ENCODE measurements at regions not wholly inside any gene's neighbourhood (a gene's known extent, or its start where the extent isn't known, plus 50 kb on each side); places are given as distances from the start of the nearest gene placed in this dataset.

DNA sequence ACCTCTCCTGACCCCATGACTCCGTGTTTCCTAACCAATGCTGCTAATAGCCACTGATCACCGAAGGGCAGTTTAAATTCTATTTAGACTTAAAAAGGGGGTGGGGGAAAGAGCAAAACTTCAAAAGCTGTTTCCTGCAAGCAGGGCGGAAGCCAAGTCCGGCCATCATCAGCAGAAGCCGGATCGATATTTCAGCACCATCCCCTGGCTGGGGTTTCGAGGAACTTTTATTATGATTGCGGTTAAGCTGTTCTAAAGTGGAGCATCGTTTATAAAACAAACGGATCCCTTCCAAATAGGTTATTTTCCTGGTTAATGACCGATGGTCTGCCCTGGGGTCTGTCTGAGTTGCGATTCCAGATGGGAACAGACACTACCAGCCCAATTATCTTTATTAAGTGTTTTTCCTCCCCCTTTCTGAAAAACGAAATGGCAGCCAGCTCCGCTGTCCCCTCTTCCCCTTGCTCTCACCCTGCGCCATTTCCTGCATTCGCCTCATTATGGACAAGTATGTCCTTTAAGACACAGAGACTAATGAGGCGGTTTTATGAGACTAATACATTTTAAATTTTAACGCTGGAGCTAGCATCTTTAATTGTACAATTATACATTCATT is 76.1 kb upstream of the IRX3 start:
- H3K4me3 ChIP-seq = no peak overlapping the region
- TF ChIP-seq, protein P1, sequence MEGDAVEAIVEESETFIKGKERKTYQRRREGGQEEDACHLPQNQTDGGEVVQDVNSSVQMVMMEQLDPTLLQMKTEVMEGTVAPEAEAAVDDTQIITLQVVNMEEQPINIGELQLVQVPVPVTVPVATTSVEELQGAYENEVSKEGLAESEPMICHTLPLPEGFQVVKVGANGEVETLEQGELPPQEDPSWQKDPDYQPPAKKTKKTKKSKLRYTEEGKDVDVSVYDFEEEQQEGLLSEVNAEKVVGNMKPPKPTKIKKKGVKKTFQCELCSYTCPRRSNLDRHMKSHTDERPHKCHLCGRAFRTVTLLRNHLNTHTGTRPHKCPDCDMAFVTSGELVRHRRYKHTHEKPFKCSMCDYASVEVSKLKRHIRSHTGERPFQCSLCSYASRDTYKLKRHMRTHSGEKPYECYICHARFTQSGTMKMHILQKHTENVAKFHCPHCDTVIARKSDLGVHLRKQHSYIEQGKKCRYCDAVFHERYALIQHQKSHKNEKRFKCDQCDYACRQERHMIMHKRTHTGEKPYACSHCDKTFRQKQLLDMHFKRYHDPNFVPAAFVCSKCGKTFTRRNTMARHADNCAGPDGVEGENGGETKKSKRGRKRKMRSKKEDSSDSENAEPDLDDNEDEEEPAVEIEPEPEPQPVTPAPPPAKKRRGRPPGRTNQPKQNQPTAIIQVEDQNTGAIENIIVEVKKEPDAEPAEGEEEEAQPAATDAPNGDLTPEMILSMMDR (IDR thresholded peaks at IDR 0.05) = no peak
- DNase-seq (ENCODE audit: low spot score) = no peak
- H3K27ac ChIP-seq = no peak overlapping the region

DNA sequence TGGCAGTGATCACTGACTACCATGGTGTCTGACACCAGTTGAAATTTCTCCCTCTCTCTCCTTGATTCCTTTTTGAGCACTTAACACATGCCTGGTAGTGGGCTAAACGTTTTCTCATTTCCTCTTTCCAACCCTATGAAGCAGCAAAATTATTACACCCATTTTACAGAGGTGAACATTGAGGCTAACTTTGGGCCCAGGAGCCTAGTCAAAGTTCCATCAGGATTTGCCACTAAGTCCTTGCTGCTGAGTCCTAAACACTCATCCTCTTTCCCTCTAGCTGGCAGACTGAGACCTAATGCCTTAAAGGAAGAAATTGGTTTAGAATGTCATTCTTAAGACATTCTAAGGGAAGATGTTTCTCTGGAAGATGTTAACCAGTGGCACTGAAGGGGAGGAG is 74.7 kb upstream of the IRX3 start:
- no peak overlapping the region for H3K27ac ChIP-seq

DNA sequence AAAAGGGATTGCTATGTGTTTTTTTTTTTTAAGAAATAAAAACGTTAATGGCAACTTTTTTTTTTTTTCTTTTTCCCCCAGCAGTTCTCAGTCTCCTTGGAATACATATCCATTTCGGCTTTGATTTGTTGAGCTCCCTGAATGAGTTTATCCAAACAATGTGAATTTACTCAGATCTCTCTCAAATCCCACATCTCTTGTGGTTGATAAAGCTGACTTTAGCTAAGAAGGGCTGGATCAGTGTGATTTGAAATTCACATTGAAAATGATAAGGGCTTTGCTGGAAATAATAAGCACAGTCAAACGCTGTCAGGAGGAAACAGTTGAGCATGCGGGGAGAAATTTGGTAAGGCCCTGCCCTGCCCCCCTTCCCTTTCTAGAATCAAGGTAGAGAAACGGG is 74.1 kb upstream of the IRX3 start:
- Histone ChIP-seq H3K4me3 (no peak overlapping the region), H3K27ac (no peak overlapping the region)
- TF ChIP-seq, protein P1 (IDR thresholded peaks at IDR 0.05) = no peak
- no peak for DNase-seq (ENCODE audit: low spot score)

More for the DNA sequence above, 74.7 kb upstream of the IRX3 start:
- TF ChIP-seq, protein P1 (IDR thresholded peaks at IDR 0.05) = no peak
- H3K4me3 ChIP-seq = no peak overlapping the region
- no peak for DNase-seq (ENCODE audit: low spot score)

DNA sequence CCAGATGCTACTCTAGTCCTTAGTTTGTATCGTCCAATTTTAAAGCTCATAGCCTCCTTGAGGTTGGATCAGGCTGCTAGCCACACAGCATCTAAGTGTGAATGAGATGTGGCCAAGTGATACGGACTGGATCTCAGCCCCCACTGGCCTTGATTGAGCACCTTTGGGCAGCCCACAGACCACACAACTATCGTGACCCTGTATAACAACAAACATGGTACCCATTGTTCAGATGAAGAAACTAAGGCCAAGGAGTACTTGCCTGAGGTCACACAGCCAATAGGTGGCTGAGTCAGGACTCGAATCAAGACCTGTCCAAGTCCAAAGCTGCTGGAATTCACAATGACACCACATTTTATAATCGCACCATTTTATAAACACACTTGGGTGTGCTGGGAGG is 73.0 kb upstream of the IRX3 start:
- no peak overlapping the region for H3K4me3 ChIP-seq
- no peak for DNase-seq (ENCODE audit: low spot score)
- H3K27ac ChIP-seq = no peak overlapping the region
- TF ChIP-seq, protein P1 (IDR thresholded peaks at IDR 0.05) = no peak

DNA sequence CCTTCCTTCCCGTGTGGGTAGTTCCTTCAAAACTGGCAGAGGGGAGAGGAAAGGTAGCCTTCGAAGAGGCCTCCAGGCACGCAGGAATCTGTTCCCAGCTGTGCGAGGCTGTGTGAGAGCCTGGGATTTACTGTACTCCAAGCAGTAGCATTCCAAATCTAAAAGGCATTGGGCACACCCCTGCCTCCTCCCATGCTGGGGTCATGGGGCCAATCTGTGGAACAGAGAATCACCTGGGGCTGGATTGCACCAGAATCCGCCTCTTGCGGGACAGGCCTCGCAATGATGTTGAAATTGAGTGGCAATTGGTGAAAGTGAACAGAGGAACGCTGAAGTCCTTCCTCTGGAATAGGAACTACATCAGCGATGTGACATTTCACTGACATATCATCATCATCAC is 72.5 kb upstream of the IRX3 start:
- no peak overlapping the region for H3K27ac ChIP-seq
- TF ChIP-seq, protein P1 (IDR thresholded peaks at IDR 0.05) = no peak
- DNase-seq (ENCODE audit: low spot score) = no peak

DNA sequence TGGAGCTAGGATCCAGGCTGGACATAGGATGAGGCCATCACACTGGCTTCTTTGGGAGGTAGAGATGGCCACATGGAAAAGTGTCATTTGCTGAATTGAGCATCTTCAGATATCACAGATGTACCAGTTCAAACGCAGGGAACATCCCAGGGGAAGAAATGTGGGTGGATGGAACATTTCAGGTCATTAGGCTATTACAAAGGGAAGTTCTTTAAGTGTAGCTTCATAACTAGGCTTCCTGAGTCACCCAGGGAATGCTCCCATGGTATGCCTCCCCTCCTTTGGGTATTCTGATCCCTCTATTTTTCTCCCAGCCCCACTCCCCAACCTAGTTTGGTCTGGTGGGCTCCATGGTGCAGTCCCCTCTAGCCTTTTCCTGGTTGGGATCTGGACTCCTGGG is 69.8 kb upstream of the IRX3 start:
- Histone ChIP-seq H3K4me3 (no peak overlapping the region), H3K27ac (no peak overlapping the region)
- no peak for DNase-seq (ENCODE audit: low spot score)
- TF ChIP-seq, protein P1 (IDR thresholded peaks at IDR 0.05) = no peak

More for the DNA sequence above, 72.5 kb upstream of the IRX3 start:
- H3K4me3 ChIP-seq = no peak overlapping the region

DNA sequence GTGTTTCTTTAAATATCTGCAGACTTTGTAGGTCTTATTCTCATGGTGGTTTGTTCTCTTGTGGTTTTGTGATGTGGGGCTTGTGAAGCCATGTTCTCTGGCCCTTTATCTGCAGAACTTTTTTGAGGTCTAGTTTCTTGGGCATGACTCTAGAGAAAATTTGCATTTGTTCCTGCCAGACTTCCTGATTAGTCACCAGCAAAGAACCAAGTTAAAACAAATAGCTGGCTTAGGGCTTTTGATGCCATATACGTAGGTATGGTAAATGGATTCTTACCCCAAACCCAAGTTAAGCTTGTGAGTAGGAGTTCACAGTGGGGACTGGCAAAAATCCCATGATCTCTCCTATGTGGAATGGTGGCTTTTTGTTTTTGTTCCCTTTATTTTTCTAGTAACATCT is 68.7 kb upstream of the IRX3 start:
- Histone ChIP-seq H3K27ac (no peak overlapping the region), H3K4me3 (no peak overlapping the region)
- DNase-seq (ENCODE audit: low spot score) = no peak
- TF ChIP-seq, protein P1 (IDR thresholded peaks at IDR 0.05) = no peak

Measured in coronary artery (tissue), 2 donors.